Esophagus (tissue), 2 donors: ENCODE measurements at regions not wholly inside any gene's neighbourhood (a gene's known extent, or its start where the extent isn't known, plus 50 kb on each side); places are given as distances from the start of the nearest gene placed in this dataset.

Experiments used
- H3K27ac ChIP-seq, 2 donors: one replicate each; pipeline ENCODE4 v1.5.1; 2013; ENCODE audit warnings: low read depth in 2 of 2, mild to moderate bottlenecking in 2 of 2, inconsistent platforms in 1 of 2, low read length in 1 of 2, moderate library complexity in 1 of 2
- H3K27me3 ChIP-seq, 2 donors: one replicate each; pipeline ENCODE4 v1.6.1; 2013; ENCODE audit warnings: low read length in 2 of 2, control low read depth in 1 of 2, mild to moderate bottlenecking in 1 of 2; ENCODE audit not compliant: insufficient read depth in 2 of 2, control insufficient read depth in 1 of 2
- H3K36me3 ChIP-seq, 2 donors: one replicate each; pipeline ENCODE4 v1.6.1; 2013; ENCODE audit warnings: low read length in 1 of 2; ENCODE audit not compliant: control insufficient read depth in 2 of 2, insufficient read depth in 2 of 2
- H3K4me1 ChIP-seq, 2 donors: one replicate each; pipeline ENCODE4 v1.6.1; 2013; ENCODE audit warnings: low read length in 1 of 2; ENCODE audit not compliant: control insufficient read depth in 2 of 2, insufficient read depth in 2 of 2
- H3K4me3 ChIP-seq, 2 donors: one replicate each; pipeline ENCODE4 v1.5.1; 2013; ENCODE audit warnings: low read length in 2 of 2, mild to moderate bottlenecking in 2 of 2, low read depth in 1 of 2, moderate library complexity in 1 of 2
- H3K9me3 ChIP-seq, 2 donors: one replicate each; pipeline ENCODE4 v1.6.1; 2013; ENCODE audit warnings: mild to moderate bottlenecking in 2 of 2, low read depth in 1 of 2, low read length in 1 of 2, moderate library complexity in 1 of 2; ENCODE audit not compliant: control insufficient read depth in 2 of 2, insufficient read depth in 1 of 2
- WGBS, 2 donors: extraction: QIAGEN DNeasy Blood & Tissue Kit; methylation state at CpG; one replicate each; pipeline ENCODE4 v1.1.7; 2013; 5-methylcytosine and 5-hydroxymethylcytosine counted together
- donor health status: healthy with polysubstance abuse.
- donor health status: Bipolar disorder and iron deficiency.

- H3K9me3 ChIP-seq, result no peaks in the 10 kb centered on the region
- no peaks in the 10 kb centered on the region for H3K36me3 ChIP-seq
- no peaks in the 10 kb centered on the region for H3K27me3 ChIP-seq
- no peak overlapping the region for H3K27ac ChIP-seq
- no peak overlapping the region for H3K4me3 ChIP-seq
- no peaks in the 10 kb centered on the region for H3K4me1 ChIP-seq
Measured at GRCh38 chr4:19944251-19944650, 307.5 kb upstream of the SLIT2 start.

DNA sequence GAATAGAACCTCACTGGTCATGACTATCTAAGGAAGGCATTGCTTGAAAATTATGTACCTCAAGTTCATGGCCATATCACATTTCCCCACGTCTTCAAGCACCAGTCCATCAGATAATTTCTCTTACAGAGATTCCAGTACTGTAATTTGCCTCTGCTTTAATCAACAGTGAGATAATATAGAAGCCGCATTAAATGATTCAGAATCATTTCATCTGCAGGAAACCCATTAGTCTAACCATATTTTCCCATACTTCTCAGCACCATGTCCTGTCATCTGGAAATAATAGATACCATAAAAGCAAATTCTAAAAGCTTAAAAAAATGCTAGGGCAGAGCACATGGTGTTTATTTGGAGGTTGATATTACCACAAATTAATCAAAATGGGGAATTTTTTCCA lies 310.3 kb upstream of the SLIT2 start:
- H3K36me3 ChIP-seq, result no peaks in the 10 kb centered on the region
- H3K9me3 ChIP-seq, result no peaks in the 10 kb centered on the region
- no peak overlapping the region for H3K27ac ChIP-seq
- H3K27me3 ChIP-seq, result no peaks in the 10 kb centered on the region
- WGBS, 2 donors, result 69 to 85% methylated on average over 2 of the region's 2 CpGs
- H3K4me3 ChIP-seq, result no peak overlapping the region
- H3K4me1 ChIP-seq, result no peaks in the 10 kb centered on the region

DNA sequence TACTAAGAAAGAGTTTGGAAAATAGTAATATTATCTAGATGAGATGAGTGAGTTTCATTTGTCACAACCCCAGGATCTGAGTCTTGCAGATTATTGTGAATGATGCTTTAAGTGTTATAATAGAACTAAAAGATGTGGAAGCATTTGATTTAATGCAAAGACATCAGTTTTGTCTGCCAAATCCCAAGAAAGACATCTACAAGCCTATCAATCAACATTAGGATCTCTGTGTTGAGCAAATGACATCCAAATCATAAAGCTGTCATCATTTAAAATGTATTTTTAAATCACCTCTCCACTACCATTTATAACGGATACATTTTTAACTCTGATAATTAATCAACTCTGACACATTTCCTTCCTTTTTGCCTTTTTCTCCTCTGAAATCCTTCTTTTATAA lies 310.8 kb upstream of the SLIT2 start:
- Histone ChIP-seq H3K4me1 (no peaks in the 10 kb centered on the region), H3K9me3 (no peaks in the 10 kb centered on the region), H3K27ac (no peak overlapping the region), H3K36me3 (no peaks in the 10 kb centered on the region), H3K4me3 (no peak overlapping the region), H3K27me3 (no peaks in the 10 kb centered on the region)
- 66 to 73% methylated on average over 1 of the region's 1 CpG for WGBS, 2 donors

- H3K9me3 ChIP-seq, result no peaks in the 10 kb centered on the region
- 42 to 44% methylated on average over 3 of the region's 3 CpGs for WGBS, 2 donors
Measured at GRCh38 chr4:19936476-19936875, 315.2 kb upstream of the SLIT2 start.

DNA sequence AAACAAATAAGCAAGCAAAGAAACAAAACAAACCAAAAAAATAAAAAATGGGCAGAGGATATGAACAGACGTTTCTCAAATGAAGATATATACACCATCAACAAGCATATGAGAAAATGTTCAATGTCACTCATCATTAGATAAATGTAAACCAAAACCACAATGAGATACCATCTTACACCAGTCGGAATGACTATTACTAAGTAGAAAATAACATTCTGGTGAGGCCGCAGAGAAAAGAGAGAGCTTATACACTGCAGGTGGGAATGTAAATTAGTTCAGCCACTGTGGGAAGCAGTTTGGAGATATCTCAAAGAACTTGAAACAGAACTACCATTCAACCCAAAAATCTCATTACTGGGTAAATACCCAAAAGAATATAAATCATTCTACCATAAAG lies 321.0 kb upstream of the SLIT2 start:
- 86 to 88% methylated on average over 3 of the region's 3 CpGs for WGBS, 2 donors
- no peaks in the 10 kb centered on the region for H3K4me1 ChIP-seq

More at GRCh38 chr4:19936476-19936875, 315.2 kb upstream of the SLIT2 start:
- Histone ChIP-seq H3K36me3 (no peaks in the 10 kb centered on the region), H3K4me3 (no peak overlapping the region), H3K4me1 (no peaks in the 10 kb centered on the region), H3K27ac (no peak overlapping the region), H3K27me3 (no peaks in the 10 kb centered on the region)

GRCh38 chr4:19927381-19927780 lies 324.3 kb upstream of the SLIT2 start:
- Histone ChIP-seq H3K9me3 (no peaks in the 10 kb centered on the region), H3K27ac (no peak overlapping the region), H3K36me3 (no peaks in the 10 kb centered on the region), H3K4me1 (no peaks in the 10 kb centered on the region), H3K4me3 (no peak overlapping the region), H3K27me3 (no peaks in the 10 kb centered on the region)
- WGBS, 2 donors, result 78% methylated on average over 4 of the region's 4 CpGs

More for the DNA sequence above, 321.0 kb upstream of the SLIT2 start:
- H3K9me3 ChIP-seq, result no peaks in the 10 kb centered on the region
- H3K36me3 ChIP-seq, result no peaks in the 10 kb centered on the region
- no peak overlapping the region for H3K4me3 ChIP-seq
- no peak overlapping the region for H3K27ac ChIP-seq
- no peaks in the 10 kb centered on the region for H3K27me3 ChIP-seq

GRCh38 chr4:19925516-19925915 lies 326.2 kb upstream of the SLIT2 start:
- no peak overlapping the region for H3K27ac ChIP-seq

DNA sequence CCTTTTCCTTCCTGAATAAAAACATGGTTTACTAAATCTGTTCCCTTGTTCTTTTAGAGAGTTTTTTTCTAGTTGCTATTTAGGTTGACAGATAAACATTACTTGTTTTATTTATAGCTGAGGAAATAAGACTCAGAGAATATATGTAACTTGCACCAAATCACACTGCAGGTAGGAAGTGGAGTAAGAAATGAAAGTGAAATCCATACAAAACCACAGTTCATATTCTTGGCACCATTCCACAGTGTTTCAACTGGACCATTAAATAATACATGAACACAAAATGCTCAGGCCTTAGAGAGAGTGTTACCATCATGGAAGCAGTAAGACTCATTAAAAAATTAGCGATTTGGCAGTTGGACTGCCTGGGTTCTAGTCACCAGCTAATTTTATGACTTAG lies 326.9 kb upstream of the SLIT2 start:
- Histone ChIP-seq H3K36me3 (no peaks in the 10 kb centered on the region), H3K9me3 (peaks cover 0 to 5% of the 10 kb centered on the region in 2 donors), H3K4me3 (no peak overlapping the region), H3K27ac (no peak overlapping the region), H3K27me3 (no peaks in the 10 kb centered on the region), H3K4me1 (no peaks in the 10 kb centered on the region)
- WGBS, 2 donors, result 83 to 85% methylated on average over 1 of the region's 1 CpG

More at GRCh38 chr4:19925516-19925915, 326.2 kb upstream of the SLIT2 start:
- H3K4me3 ChIP-seq, result no peak overlapping the region
- no peaks in the 10 kb centered on the region for H3K36me3 ChIP-seq
- no peaks in the 10 kb centered on the region for H3K27me3 ChIP-seq
- no peaks in the 10 kb centered on the region for H3K4me1 ChIP-seq
- no peaks in the 10 kb centered on the region for H3K9me3 ChIP-seq

GRCh38 chr4:19915276-19915675 lies 336.4 kb upstream of the SLIT2 start:
- no peaks in the 10 kb centered on the region for H3K4me1 ChIP-seq
- WGBS, 2 donors, result 86 to 92% methylated on average over 3 of the region's 3 CpGs
- H3K36me3 ChIP-seq, result no peaks in the 10 kb centered on the region
- H3K9me3 ChIP-seq, result peaks cover 0 to 2% of the 10 kb centered on the region in 2 donors
- no peaks in the 10 kb centered on the region for H3K27me3 ChIP-seq
- no peak overlapping the region for H3K27ac ChIP-seq
- H3K4me3 ChIP-seq, result no peak overlapping the region

DNA sequence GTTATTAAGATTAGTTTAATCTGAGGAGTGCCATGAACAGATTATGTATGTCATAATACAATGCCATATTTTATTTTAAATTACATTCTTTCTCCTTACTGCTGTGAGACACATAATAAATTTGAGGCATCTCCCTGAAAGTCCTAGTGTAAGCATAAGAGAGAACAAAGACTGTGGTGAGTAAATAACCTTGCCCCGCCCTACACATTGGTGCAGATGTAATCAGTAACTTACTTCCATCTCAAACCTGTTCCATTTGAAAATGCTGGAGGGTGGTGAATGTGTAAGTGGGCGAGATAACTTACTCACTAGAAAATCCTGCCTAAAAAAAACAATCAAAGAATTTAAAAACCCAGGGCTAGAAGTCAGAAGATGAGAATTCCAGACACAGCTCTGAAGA lies 338.1 kb upstream of the SLIT2 start:
- Histone ChIP-seq H3K27ac (no peak overlapping the region), H3K4me3 (no peak overlapping the region), H3K9me3 (no peaks in the 10 kb centered on the region), H3K36me3 (no peaks in the 10 kb centered on the region), H3K27me3 (no peaks in the 10 kb centered on the region), H3K4me1 (no peaks in the 10 kb centered on the region)
- WGBS, 2 donors, result 48 to 57% methylated on average over 2 of the region's 2 CpGs
